Tibial artery (tissue), 4 donors: ENCODE measurements at regions not wholly inside any gene's neighbourhood (a gene's known extent, or its start where the extent isn't known, plus 50 kb on each side); places are given as distances from the start of the nearest gene placed in this dataset.

ENCODE experiments used
- DNase-seq, 2 donors: peaks; one replicate each; pipeline ENCODE4 v3.0.0-alpha.2; 2019
- H3K27ac ChIP-seq, 2 donors: fragments of 200-600 bp; sonication (generic) in 1 of 2; 1 replicate in 1 of 2; 2 replicates in 1 of 2; pipeline ENCODE4 v1.5.1; 2018 to 2019; ENCODE audit warnings: mild to moderate bottlenecking in 1 of 2
- H3K27me3 ChIP-seq, 2 donors: fragments of 200-600 bp; sonication (generic) in 1 of 2; one replicate each; pipeline versions ENCODE4 v1.5.1 to v1.6.0; 2016 to 2019
- H3K36me3 ChIP-seq, 3 donors: fragments of 200-600 bp; sonication (generic) in 2 of 3; one replicate each; pipeline ENCODE4 v1.5.1; 2016 to 2019; ENCODE audit warnings: mild to moderate bottlenecking in 2 of 3
- H3K4me1 ChIP-seq, 4 donors: fragments of 200-600 bp; sonication (generic) in 2 of 4; 1 replicate in 3 of 4; 2 replicates in 1 of 4; pipeline ENCODE4 v1.5.1; 2016 to 2019
- H3K4me3 ChIP-seq, 2 donors: fragments of 200-600 bp; sonication (generic) in 1 of 2; 1 replicate in 1 of 2; 2 replicates in 1 of 2; pipeline ENCODE4 v1.5.1; 2018 to 2019; ENCODE audit warnings: mild to moderate bottlenecking in 2 of 2
- H3K9me3 ChIP-seq, 3 donors: fragments of 200-600 bp; sonication (generic) in 1 of 3; one replicate each; pipeline ENCODE4 v1.5.1; 2016 to 2019
- intact Hi-C: fragments of 100-400 bp; cut with DNase I; formaldehyde crosslinking; loops from one replicate; pipeline ENCODE4 v1.15.0; 2023; ENCODE audit warnings: low total_unique reads
- TF ChIP-seq, protein P1 (sequence below), 2 experiments: fragments of 200-600 bp in 1 of 2; fragments of 450-650 bp in 1 of 2; IDR thresholded peaks; one replicate each; pipeline ENCODE4 v1.5.1; 2017 to 2019; ENCODE audit warnings: antibody characterized with exemption in 2 of 2, mild to moderate bottlenecking in 1 of 2, moderate library complexity in 1 of 2

DNA sequence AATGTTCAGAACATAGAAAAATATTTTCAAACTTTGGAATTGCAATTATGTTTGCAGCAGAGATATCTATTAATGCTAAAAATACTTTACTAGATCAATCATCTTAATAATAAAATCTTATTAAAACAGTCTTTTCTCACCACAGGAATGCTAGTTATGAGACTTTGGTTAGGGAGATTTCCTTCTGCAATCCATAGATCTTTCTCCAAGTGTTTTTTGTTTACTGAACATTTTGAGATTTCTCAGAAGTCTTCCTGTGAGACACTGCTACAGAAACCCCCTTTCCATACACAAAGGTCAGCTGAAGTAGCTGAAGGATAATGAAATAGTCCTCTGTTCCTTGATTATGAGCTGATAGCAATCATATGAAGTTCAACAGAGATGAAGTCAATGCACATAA, 59.4 kb upstream of the RAPH1 start:
- no peak for DNase-seq
- peaks cover 0 to 26% (median 17%) of the 10 kb centered on the region in 4 donors for H3K4me1 ChIP-seq
- H3K27ac ChIP-seq = no peak overlapping the region
- intact Hi-C loops = no loop called here
- no peaks in the 10 kb centered on the region for H3K27me3 ChIP-seq
- no peak overlapping the region for H3K4me3 ChIP-seq
- H3K36me3 ChIP-seq = no peaks in the 10 kb centered on the region
- no peaks in the 10 kb centered on the region for H3K9me3 ChIP-seq
- TF ChIP-seq, protein P1, sequence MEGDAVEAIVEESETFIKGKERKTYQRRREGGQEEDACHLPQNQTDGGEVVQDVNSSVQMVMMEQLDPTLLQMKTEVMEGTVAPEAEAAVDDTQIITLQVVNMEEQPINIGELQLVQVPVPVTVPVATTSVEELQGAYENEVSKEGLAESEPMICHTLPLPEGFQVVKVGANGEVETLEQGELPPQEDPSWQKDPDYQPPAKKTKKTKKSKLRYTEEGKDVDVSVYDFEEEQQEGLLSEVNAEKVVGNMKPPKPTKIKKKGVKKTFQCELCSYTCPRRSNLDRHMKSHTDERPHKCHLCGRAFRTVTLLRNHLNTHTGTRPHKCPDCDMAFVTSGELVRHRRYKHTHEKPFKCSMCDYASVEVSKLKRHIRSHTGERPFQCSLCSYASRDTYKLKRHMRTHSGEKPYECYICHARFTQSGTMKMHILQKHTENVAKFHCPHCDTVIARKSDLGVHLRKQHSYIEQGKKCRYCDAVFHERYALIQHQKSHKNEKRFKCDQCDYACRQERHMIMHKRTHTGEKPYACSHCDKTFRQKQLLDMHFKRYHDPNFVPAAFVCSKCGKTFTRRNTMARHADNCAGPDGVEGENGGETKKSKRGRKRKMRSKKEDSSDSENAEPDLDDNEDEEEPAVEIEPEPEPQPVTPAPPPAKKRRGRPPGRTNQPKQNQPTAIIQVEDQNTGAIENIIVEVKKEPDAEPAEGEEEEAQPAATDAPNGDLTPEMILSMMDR (IDR thresholded peaks at IDR 0.05) = no peak

DNA sequence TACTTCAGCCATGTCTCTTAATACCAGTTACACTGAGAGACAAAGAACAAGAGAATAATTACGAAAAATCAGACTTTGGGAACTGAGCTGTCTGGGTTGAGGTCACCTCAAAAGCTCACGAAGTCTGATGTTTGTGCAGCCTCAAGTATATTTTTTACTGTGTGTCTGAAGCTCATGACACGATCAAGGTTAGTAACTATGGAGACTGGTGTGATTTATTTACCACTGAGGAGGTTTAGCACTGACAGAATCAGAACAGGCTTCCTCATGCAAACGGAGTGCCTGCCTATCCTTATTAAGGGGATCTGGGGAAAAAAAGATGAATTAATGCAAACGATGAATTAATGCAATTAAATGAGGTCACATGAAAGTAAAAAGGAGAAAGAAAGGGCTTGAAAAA, 61.1 kb upstream of the RAPH1 start:
- Histone ChIP-seq H3K4me3 (no peak overlapping the region), H3K36me3 (no peaks in the 10 kb centered on the region), H3K27me3 (no peaks in the 10 kb centered on the region), H3K4me1 (peaks cover 0 to 23% (median 16%) of the 10 kb centered on the region in 4 donors), H3K9me3 (no peaks in the 10 kb centered on the region), H3K27ac (no peak overlapping the region)
- no peak for DNase-seq
- intact Hi-C loops = no loop called here
- TF ChIP-seq, protein P1 (IDR thresholded peaks at IDR 0.05) = no peak

DNA sequence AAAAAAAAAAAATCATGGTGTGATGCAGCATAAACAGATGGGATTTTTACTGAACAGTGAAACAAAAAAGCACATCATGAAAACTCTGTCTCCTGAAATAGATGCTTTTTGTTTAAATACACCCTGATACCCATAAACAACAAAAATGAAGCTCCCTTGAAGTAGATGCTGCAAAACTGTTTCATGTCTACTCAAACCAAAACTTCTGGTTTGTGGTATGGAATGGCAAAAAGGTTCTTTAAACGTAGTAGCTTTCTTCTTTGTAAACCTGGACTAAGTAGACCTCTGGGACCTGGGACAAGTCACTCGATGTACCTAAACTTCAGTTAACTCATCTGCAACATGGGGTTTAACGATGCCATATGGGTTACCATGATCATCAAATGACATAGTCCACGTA, 64.4 kb upstream of the RAPH1 start:
- TF ChIP-seq, protein P1 (IDR thresholded peaks at IDR 0.05) = no peak
- H3K36me3 ChIP-seq = no peaks in the 10 kb centered on the region
- intact Hi-C loops = no loop called here

DNA sequence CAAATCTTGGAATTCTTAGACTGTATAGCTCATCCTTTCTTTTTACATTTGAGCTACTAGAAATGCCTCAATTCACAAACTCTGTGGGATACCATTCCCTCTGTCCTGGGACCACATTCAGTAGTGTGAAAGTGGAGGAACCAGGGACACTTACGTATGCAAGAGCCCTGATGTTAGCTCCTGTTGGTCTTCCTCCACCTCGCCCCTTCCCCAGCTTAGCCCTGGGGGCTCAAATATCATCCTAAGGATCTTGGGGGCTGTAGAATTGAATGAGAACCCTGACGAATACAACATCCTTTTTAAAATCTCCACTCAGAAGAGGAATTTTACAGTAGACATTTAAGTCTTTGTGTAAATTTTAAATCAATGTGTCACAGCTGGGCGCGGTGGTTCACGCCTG, 65.2 kb upstream of the RAPH1 start:
- intact Hi-C loops = no loop called here
- no peaks in the 10 kb centered on the region for H3K9me3 ChIP-seq
- H3K36me3 ChIP-seq = no peaks in the 10 kb centered on the region
- peaks cover 0 to 31% (median 2%) of the 10 kb centered on the region in 4 donors for H3K4me1 ChIP-seq
- no peak overlapping the region for H3K27ac ChIP-seq
- DNase-seq = no peak
- H3K4me3 ChIP-seq = no peak overlapping the region
- H3K27me3 ChIP-seq = no peaks in the 10 kb centered on the region
- TF ChIP-seq, protein P1 (IDR thresholded peaks at IDR 0.05) = no peak

More for the DNA sequence above, 64.4 kb upstream of the RAPH1 start:
- Histone ChIP-seq H3K9me3 (no peaks in the 10 kb centered on the region), H3K27ac (no peak overlapping the region), H3K4me3 (no peak overlapping the region), H3K4me1 (peaks cover 0 to 23% (median 0%) of the 10 kb centered on the region in 4 donors), H3K27me3 (no peaks in the 10 kb centered on the region)
- no peak for DNase-seq

DNA sequence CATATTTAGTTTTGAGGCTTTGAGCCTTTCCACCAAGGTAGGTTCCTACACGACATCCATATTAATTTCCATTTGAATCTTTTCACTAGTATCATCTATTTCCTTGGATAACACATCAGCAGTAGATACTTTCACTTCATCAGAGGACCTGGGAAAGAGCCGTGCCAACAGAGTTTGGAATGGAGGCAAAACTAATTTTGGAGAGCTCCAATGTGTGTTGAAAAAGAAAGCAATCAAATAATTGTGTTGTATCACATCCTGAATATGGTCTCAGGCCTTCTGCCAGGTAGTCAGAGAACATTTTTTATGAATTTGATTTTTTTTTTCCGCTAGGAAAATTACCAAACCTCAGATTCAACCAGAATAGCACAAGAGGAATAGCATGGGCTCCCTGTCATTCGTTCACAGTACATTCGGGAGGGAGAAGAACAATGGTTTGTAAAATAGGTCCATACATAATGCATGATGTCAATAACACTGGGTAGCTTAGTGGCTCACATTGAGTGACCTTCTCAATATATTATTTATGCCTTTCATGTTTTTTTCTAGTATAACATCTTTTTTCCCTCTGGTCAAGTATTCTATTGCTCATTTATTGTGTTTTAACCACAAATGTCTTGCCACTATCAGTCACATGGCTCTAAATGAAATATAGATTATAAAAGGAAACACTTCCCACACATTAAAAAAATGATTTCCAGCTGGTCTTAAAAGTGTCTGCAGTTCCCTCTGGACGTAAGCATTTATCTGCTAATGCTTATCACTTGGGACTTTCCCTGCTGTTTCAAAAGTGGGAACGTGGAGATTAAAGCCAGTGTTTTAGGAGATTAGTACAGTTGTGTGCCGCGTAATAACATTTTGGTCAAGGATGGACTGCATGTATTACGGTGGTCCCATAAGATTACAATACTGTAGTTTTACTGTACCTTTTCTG, 68.6 kb upstream of the RAPH1 start:
- Histone ChIP-seq H3K4me3 (no peak overlapping the region), H3K27me3 (no peaks in the 10 kb centered on the region), H3K36me3 (no peaks in the 10 kb centered on the region), H3K9me3 (no peaks in the 10 kb centered on the region), H3K27ac (no peak overlapping the region), H3K4me1 (peaks cover 0 to 28% (median 2%) of the 10 kb centered on the region in 4 donors)
- no peak for DNase-seq
- intact Hi-C loops = no loop called here
- TF ChIP-seq, protein P1 (IDR thresholded peaks at IDR 0.05) = no peak
